Spleen (tissue), 11 donors: ENCODE measurements at regions not wholly inside any gene's neighbourhood (a gene's known extent, or its start where the extent isn't known, plus 50 kb on each side); places are given as distances from the start of the nearest gene placed in this dataset.

ENCODE experiments used
- DNase-seq: peaks from one replicate; pipeline ENCODE4 v3.0.0-alpha.2; 2020
- H3K27ac ChIP-seq, 8 donors: fragments of 200-600 bp; sonication (generic) in 7 of 8; 1 replicate in 4 of 8; 2 replicates in 4 of 8; pipeline versions ENCODE4 v1.5.0 to v1.8.0; 2016 to 2021; ENCODE audit warnings: inconsistent platforms in 4 of 8, mild to moderate bottlenecking in 4 of 8, moderate library complexity in 1 of 8
- H3K27me3 ChIP-seq, 7 donors: fragments of 200-600 bp; sonication (generic) in 6 of 7; replicated peaks in 1 of 7; 1 replicate in 4 of 7; 2 replicates in 3 of 7; pipeline versions ENCODE4 v1.5.0 to v1.8.0; 2016 to 2021; ENCODE audit warnings: inconsistent platforms in 3 of 7, mild to moderate bottlenecking in 1 of 7
- H3K36me3 ChIP-seq, 6 donors: fragments of 200-600 bp; sonication (generic) in 5 of 6; 1 replicate in 4 of 6; 2 replicates in 2 of 6; pipeline versions ENCODE4 v1.5.0 to v1.8.0; 2016 to 2021; ENCODE audit warnings: inconsistent platforms in 2 of 6
- H3K4me1 ChIP-seq, 6 donors: fragments of 200-600 bp; sonication (generic) in 5 of 6; 1 replicate in 3 of 6; 2 replicates in 3 of 6; pipeline versions ENCODE4 v1.5.0 to v1.8.0; 2016 to 2021; ENCODE audit warnings: inconsistent platforms in 3 of 6
- H3K4me3 ChIP-seq, 8 donors: fragments of 200-600 bp; sonication (generic) in 7 of 8; 1 replicate in 4 of 8; 2 replicates in 4 of 8; pipeline versions ENCODE4 v1.5.0 to v1.8.0; 2016 to 2021; ENCODE audit warnings: inconsistent platforms in 4 of 8, mild to moderate bottlenecking in 4 of 8, moderate library complexity in 2 of 8
- H3K9me3 ChIP-seq, 8 donors: fragments of 200-600 bp; sonication (generic) in 7 of 8; 1 replicate in 4 of 8; 2 replicates in 4 of 8; pipeline versions ENCODE4 v1.5.0 to v1.8.0; 2016 to 2021; ENCODE audit warnings: inconsistent platforms in 4 of 8
- CTCF ChIP-seq, 11 experiments: fragments of 200-600 bp in 7 of 11; fragments of 450-650 bp in 4 of 11; sonication (generic) in 4 of 11; IDR thresholded peaks in 8 of 11; conservative IDR thresholded peaks in 3 of 11; 1 replicate in 7 of 11; 2 replicates in 4 of 11; pipeline versions ENCODE4 v1.4.0 to v1.8.0; 2016 to 2021; ENCODE audit warnings: antibody characterized with exemption in 11 of 11, inconsistent platforms in 4 of 11, mild to moderate bottlenecking in 1 of 11
- POLR2A ChIP-seq, 3 donors: fragments of 450-650 bp; IDR thresholded peaks; one replicate each; pipeline ENCODE4 v1.5.1; 2017; ENCODE audit warnings: antibody characterized with exemption in 3 of 3, mild to moderate bottlenecking in 1 of 3
- POLR2AphosphoS5 ChIP-seq, 3 donors: sonication (generic); formaldehyde crosslinking; IDR thresholded peaks; one replicate each; pipeline ENCODE4 v1.5.1; 2017; ENCODE audit warnings: antibody characterized with exemption in 3 of 3
- WGBS, 5 donors: extraction: QIAGEN DNeasy Blood & Tissue Kit in 3 of 5; methylation state at CpG; one replicate each; pipeline versions ENCODE4 v1.1.5 to v1.1.7; 2013 to 2018; 5-methylcytosine and 5-hydroxymethylcytosine counted together
- intact Hi-C: fragments of 100-400 bp; cut with DNase I; formaldehyde crosslinking; loops from one replicate; pipeline ENCODE4 v1.15.0; 2023; ENCODE audit warnings: low total_unique reads
- donor health status: healthy with polysubstance abuse.
- donor health status: DM: no; HTN: no; CAD: no; lungs with moderate emphysema.
- donor health status: DM: no; HTN: no; CAD: no.
- donor health status: Bipolar disorder and iron deficiency.
- donor health status: healthy.
- donor health status: DM: no; HTN: no; CAD: no.
- donor health status: DM: yes; HTN: yes; CAD: no.

GRCh38 chr5:119785057-119785456 lies 155.7 kb downstream of the FAM170A start:
- no peak overlapping the region for H3K4me3 ChIP-seq

GRCh38 chr5:119789406-119790117 lies 160.2 kb downstream of the FAM170A start:
- H3K27ac ChIP-seq: no peak overlapping the region
- H3K36me3 ChIP-seq: no peaks in the 10 kb centered on the region
- TF ChIP-seq POLR2A (IDR thresholded peaks at IDR 0.05) (no peak), POLR2AphosphoS5 (IDR thresholded peaks at IDR 0.05) (no peak), CTCF (IDR thresholded peaks at IDR 0.05 in 8 of 11, conservative IDR thresholded peaks at IDR 0.05 in 3 of 11) (no peak)
- H3K4me1 ChIP-seq: no peaks in the 10 kb centered on the region
- no peak for DNase-seq
- peaks cover 0 to 7% (median 0%) of the 10 kb centered on the region in 8 donors for H3K9me3 ChIP-seq
- 33 to 66% (median 50%) methylated on average over 2 of the region's 2 CpGs for whole genome bisulfite sequencing, 5 donors
- intact Hi-C loops: no loop called here
- no peaks in the 10 kb centered on the region for H3K27me3 ChIP-seq
- H3K4me3 ChIP-seq: no peak overlapping the region

More at GRCh38 chr5:119785057-119785456, 155.7 kb downstream of the FAM170A start:
- intact Hi-C loops: no loop called here
- TF ChIP-seq POLR2A (IDR thresholded peaks at IDR 0.05) (no peak), POLR2AphosphoS5 (IDR thresholded peaks at IDR 0.05) (no peak), CTCF (IDR thresholded peaks at IDR 0.05 in 8 of 11, conservative IDR thresholded peaks at IDR 0.05 in 3 of 11) (no peak)
- Histone ChIP-seq H3K4me1 (no peaks in the 10 kb centered on the region), H3K9me3 (peaks cover 0 to 3% (median 0%) of the 10 kb centered on the region in 8 donors), H3K36me3 (no peaks in the 10 kb centered on the region), H3K27me3 (no peaks in the 10 kb centered on the region), H3K27ac (no peak overlapping the region)
- DNase-seq: no peak

DNA sequence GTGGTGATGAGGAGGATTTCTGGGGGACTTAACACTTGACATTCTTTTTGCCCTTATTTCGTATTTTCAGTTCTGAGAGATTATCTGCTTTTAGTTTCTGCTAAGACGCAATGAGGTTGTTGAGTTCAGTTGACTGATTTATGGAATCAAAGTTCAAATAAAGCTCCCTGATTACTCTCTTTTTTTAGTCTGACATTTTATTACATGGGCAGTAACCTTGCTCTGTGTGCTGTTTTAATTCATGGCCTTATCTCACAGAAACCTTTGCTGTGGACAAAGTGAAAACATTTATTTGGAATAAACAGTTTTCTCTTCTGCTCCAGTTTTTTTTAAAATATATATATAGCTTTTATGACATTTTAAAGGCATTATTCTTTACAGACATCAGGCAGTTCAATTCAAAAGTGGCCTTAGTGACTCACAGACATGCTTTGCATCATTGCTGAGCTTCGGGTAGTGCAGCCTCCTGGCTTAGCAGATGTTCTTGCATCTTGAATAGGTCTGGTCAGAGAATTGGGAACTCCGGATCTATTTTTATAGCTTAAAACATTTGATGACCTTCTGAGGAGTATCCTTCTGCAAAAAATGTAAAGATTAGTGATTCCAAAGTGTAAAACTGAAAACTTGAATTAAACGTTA lies 162.9 kb downstream of the FAM170A start:
- H3K4me3 ChIP-seq: no peak overlapping the region
- TF ChIP-seq CTCF (IDR thresholded peaks at IDR 0.05 in 8 of 11, conservative IDR thresholded peaks at IDR 0.05 in 3 of 11): no peak
- TF ChIP-seq POLR2A (IDR thresholded peaks at IDR 0.05): no peak
- no peak for TF ChIP-seq POLR2AphosphoS5 (IDR thresholded peaks at IDR 0.05)
- H3K4me1 ChIP-seq: no peaks in the 10 kb centered on the region
- H3K36me3 ChIP-seq: no peaks in the 10 kb centered on the region
- H3K9me3 ChIP-seq: peaks cover 0 to 7% (median 0%) of the 10 kb centered on the region in 8 donors
- DNase-seq: no peak
- no peak overlapping the region for H3K27ac ChIP-seq
- intact Hi-C loops: no loop called here
- no peaks in the 10 kb centered on the region for H3K27me3 ChIP-seq
- 60 to 80% (median 66%) methylated on average over 5 of the region's 5 CpGs for WGBS, 5 donors

- no peak for TF ChIP-seq POLR2AphosphoS5 (IDR thresholded peaks at IDR 0.05)
- TF ChIP-seq CTCF (IDR thresholded peaks at IDR 0.05 in 8 of 11, conservative IDR thresholded peaks at IDR 0.05 in 3 of 11): no peak
- no peak for TF ChIP-seq POLR2A (IDR thresholded peaks at IDR 0.05)
- H3K4me3 ChIP-seq: no peak overlapping the region
- H3K4me1 ChIP-seq: no peaks in the 10 kb centered on the region
- peaks cover 0 to 7% (median 0%) of the 10 kb centered on the region in 8 donors for H3K9me3 ChIP-seq
- intact Hi-C loops: no loop called here
- no peak overlapping the region for H3K27ac ChIP-seq
- H3K36me3 ChIP-seq: no peaks in the 10 kb centered on the region
- DNase-seq: no peak
- H3K27me3 ChIP-seq: no peaks in the 10 kb centered on the region
- WGBS, 5 donors: 34 to 62% (median 57%) methylated on average over 2 of the region's 2 CpGs
These were observed 166.4 kb downstream of the FAM170A start for GRCh38 chr5:119795768-119796167.
